Cardiac fibroblast (primary cell): ENCODE measurements at regions not wholly inside any gene's neighbourhood (a gene's known extent, or its start where the extent isn't known, plus 50 kb on each side); places are given as distances from the start of the nearest gene placed in this dataset.
A peak's percentile ranks its signal among the peaks of the same experiment; 100 is the strongest.
"Not testable (repeated sequence)": the region's sequence is repeated elsewhere in the genome, so short reads cannot be mapped to it uniquely, and the experiment has no call there.

Experiments used
- DNase-seq, 2 donors: peaks; one replicate each; pipeline versions ENCODE4 v3.0.0 to v3.0.0-alpha.2; 2010; ENCODE audit warnings: low read depth in 2 of 2
- H3K4me3 ChIP-seq, 2 donors: replicated peaks in 1 of 2; 1 replicate in 1 of 2; 2 replicates in 1 of 2; pipeline ENCODE4 v1.5.1; 2011; ENCODE audit warnings: low read depth in 2 of 2, low read length in 2 of 2, mild to moderate bottlenecking in 2 of 2, moderate library complexity in 1 of 2
- CTCF ChIP-seq: IDR thresholded peaks from one replicate; pipeline ENCODE4 v1.5.1; 2011; ENCODE audit warnings: low read depth, mild to moderate bottlenecking, low read length, inconsistent platforms

GRCh38 chr9:129414377-129414992 is 206.4 kb downstream of the C9orf50 start:
- peak overlapping the region in 1 of 2 donors; percentile 45 for H3K4me3 ChIP-seq
- TF ChIP-seq CTCF = no peak
- DNase-seq = peak; percentile 55 to 57

GRCh38 chr9:129413537-129414376 is 207.1 kb downstream of the C9orf50 start:
- peak overlapping the region; percentile 32 to 45 for H3K4me3 ChIP-seq
- no peak for TF ChIP-seq CTCF
- DNase-seq = peak; percentile 97 to 98

- H3K4me3 ChIP-seq = peak overlapping the region in 1 of 2 donors; percentile 30
- DNase-seq = peak; percentile 85 to 91
- TF ChIP-seq CTCF = no peak
These were observed 207.9 kb downstream of the C9orf50 start for GRCh38 chr9:129412814-129413536.

GRCh38 chr9:129412176-129412813 is 208.6 kb downstream of the C9orf50 start:
- not testable (repeated sequence) for DNase-seq, H3K4me3 ChIP-seq

GRCh38 chr9:129411501-129412175 is 209.3 kb downstream of the C9orf50 start:
- no peak for DNase-seq
- TF ChIP-seq CTCF = no peak
- no peak overlapping the region for H3K4me3 ChIP-seq

GRCh38 chr9:129410226-129410625 is 210.7 kb downstream of the C9orf50 start:
- TF ChIP-seq CTCF = no peak
- H3K4me3 ChIP-seq = no peak overlapping the region
- no peak for DNase-seq
